ENCODE measurements at regions not wholly inside any gene's neighbourhood (a gene's known extent, or its start where the extent isn't known, plus 50 kb on each side); places are given as distances from the start of the nearest gene placed in this dataset.
"Not testable (repeated sequence)": the region's sequence is repeated elsewhere in the genome, so short reads cannot be mapped to it uniquely, and the experiment has no call there.

- DNase-seq: no peak
These were observed 261.5 kb downstream of the TLE1 start for GRCh38 chr9:81427870-81428269.

GRCh38 chr9:81424431-81424830 lies 264.9 kb downstream of the TLE1 start:
- no peak for DNase-seq

- DNase-seq: no peak
These were observed 265.6 kb downstream of the TLE1 start for GRCh38 chr9:81423589-81424326.

GRCh38 chr9:81421090-81421489 lies 268.3 kb downstream of the TLE1 start:
- not testable (repeated sequence) for DNase-seq

GRCh38 chr9:81420024-81420423 lies 269.3 kb downstream of the TLE1 start:
- no peak for DNase-seq

GRCh38 chr9:81417941-81418340 lies 271.4 kb downstream of the TLE1 start:
- no peak for DNase-seq

- DNase-seq: peak; percentile 29
These were observed 272.1 kb downstream of the TLE1 start for GRCh38 chr9:81417299-81417675.

GRCh38 chr9:81416476-81417298 lies 272.7 kb downstream of the TLE1 start:
- no peak for DNase-seq

- DNase-seq: no peak
These were observed 274.5 kb downstream of the TLE1 start for GRCh38 chr9:81414836-81415235.

- no peak for DNase-seq
These were observed 277.4 kb downstream of the TLE1 start for GRCh38 chr9:81411961-81412360.

- no peak for DNase-seq
These were observed 279.1 kb downstream of the TLE1 start for GRCh38 chr9:81410201-81410600.

GRCh38 chr9:81408951-81409350 lies 280.4 kb downstream of the TLE1 start:
- no peak for DNase-seq

- no peak for DNase-seq
These were observed 284.3 kb downstream of the TLE1 start for GRCh38 chr9:81404931-81405598.

GRCh38 chr9:81397481-81398381 lies 291.6 kb downstream of the TLE1 start:
- DNase-seq: no peak

- no peak for DNase-seq
These were observed 292.8 kb downstream of the TLE1 start for GRCh38 chr9:81396528-81396927.

- DNase-seq: no peak
These were observed 293.7 kb downstream of the TLE1 start for GRCh38 chr9:81395676-81396054.

- DNase-seq: no peak
These were observed 294.3 kb downstream of the TLE1 start for GRCh38 chr9:81394881-81395675.

- no peak for DNase-seq
These were observed 295.1 kb downstream of the TLE1 start for GRCh38 chr9:81393985-81394811.

GRCh38 chr9:81391457-81391825 lies 297.9 kb downstream of the TLE1 start:
- DNase-seq: no peak

GRCh38 chr9:81390792-81391456 lies 298.4 kb downstream of the TLE1 start:
- no peak for DNase-seq
